Suprapubic skin (tissue), 4 donors: ENCODE measurements at regions not wholly inside any gene's neighbourhood (a gene's known extent, or its start where the extent isn't known, plus 50 kb on each side); places are given as distances from the start of the nearest gene placed in this dataset.

Experiments used
- EP300 ChIP-seq: sonication (generic); formaldehyde crosslinking; IDR thresholded peaks from one replicate; pipeline ENCODE4 v1.6.1; 2017; ENCODE audit warnings: antibody characterized with exemption
- POLR2A ChIP-seq, 2 donors: fragments of 450-650 bp; IDR thresholded peaks; one replicate each; pipeline ENCODE4 v1.6.1; 2017; ENCODE audit warnings: antibody characterized with exemption in 2 of 2, mild to moderate bottlenecking in 2 of 2, moderate library complexity in 2 of 2
- POLR2AphosphoS5 ChIP-seq, 3 donors: sonication (generic); formaldehyde crosslinking; IDR thresholded peaks; one replicate each; pipeline ENCODE4 v1.6.1; 2017; ENCODE audit warnings: antibody characterized with exemption in 3 of 3
- TF ChIP-seq, protein P1 (sequence below), 2 donors: fragments of 200-600 bp in 1 of 2; fragments of 450-650 bp in 1 of 2; sonication (generic) in 1 of 2; IDR thresholded peaks; one replicate each; pipeline ENCODE4 v1.5.1; 2016 to 2019; ENCODE audit warnings: antibody characterized with exemption in 2 of 2, mild to moderate bottlenecking in 1 of 2, moderate library complexity in 1 of 2

DNA sequence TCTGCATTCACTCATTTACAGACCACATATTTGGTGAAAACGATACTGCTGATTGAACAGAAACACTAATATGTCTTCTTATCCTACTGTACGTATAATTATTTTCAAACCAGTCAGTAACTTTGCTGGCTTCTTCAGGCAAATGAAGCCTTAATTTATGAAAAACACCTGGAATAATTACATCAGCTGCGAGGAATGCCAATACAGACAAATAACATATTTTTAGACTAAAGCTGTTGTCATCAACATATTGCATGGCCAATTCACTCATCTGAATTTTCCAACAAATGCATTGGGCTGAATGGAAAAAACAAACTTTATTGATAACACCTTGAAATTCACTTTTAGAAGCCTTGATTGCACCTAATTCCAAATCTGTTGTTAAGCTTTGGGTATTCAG is 165.9 kb downstream of the HLX start:
- TF ChIP-seq POLR2A (IDR thresholded peaks at IDR 0.05) (no peak), EP300 (no peak), POLR2AphosphoS5 (IDR thresholded peaks at IDR 0.05) (no peak)
- TF ChIP-seq, protein P1, sequence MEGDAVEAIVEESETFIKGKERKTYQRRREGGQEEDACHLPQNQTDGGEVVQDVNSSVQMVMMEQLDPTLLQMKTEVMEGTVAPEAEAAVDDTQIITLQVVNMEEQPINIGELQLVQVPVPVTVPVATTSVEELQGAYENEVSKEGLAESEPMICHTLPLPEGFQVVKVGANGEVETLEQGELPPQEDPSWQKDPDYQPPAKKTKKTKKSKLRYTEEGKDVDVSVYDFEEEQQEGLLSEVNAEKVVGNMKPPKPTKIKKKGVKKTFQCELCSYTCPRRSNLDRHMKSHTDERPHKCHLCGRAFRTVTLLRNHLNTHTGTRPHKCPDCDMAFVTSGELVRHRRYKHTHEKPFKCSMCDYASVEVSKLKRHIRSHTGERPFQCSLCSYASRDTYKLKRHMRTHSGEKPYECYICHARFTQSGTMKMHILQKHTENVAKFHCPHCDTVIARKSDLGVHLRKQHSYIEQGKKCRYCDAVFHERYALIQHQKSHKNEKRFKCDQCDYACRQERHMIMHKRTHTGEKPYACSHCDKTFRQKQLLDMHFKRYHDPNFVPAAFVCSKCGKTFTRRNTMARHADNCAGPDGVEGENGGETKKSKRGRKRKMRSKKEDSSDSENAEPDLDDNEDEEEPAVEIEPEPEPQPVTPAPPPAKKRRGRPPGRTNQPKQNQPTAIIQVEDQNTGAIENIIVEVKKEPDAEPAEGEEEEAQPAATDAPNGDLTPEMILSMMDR (IDR thresholded peaks at IDR 0.05): no peak
